GM20000 (cell line): ENCODE measurements at regions not wholly inside any gene's neighbourhood (a gene's known extent, or its start where the extent isn't known, plus 50 kb on each side); places are given as distances from the start of the nearest gene placed in this dataset.

Experiments
- DNase-seq: peaks from one replicate; pipeline ENCODE4 v3.0.0; 2012; ENCODE audit warnings: low spot score
- CTCF ChIP-seq: IDR thresholded peaks from 2 replicates; pipeline ENCODE4 v1.5.1; 2012; ENCODE audit warnings: mild to moderate bottlenecking, control low read depth; ENCODE audit errors: extremely low read depth, missing control alignments

- peak; percentile 34 for DNase-seq
- no peak for TF ChIP-seq CTCF
Measured at GRCh38 chr9:115209601-115210306, 91.8 kb upstream of the TNC start.

GRCh38 chr9:115210699-115211098 lies 92.7 kb upstream of the TNC start:
- no peak for TF ChIP-seq CTCF
- no peak for DNase-seq

GRCh38 chr9:115211413-115212124 lies 93.6 kb upstream of the TNC start:
- no peak for TF ChIP-seq CTCF
- DNase-seq = peak; percentile 26

GRCh38 chr9:115212125-115212605 lies 94.2 kb upstream of the TNC start:
- DNase-seq = no peak
- TF ChIP-seq CTCF = no peak

GRCh38 chr9:115212832-115213231 lies 94.9 kb upstream of the TNC start:
- no peak for DNase-seq
- no peak for TF ChIP-seq CTCF

DNA sequence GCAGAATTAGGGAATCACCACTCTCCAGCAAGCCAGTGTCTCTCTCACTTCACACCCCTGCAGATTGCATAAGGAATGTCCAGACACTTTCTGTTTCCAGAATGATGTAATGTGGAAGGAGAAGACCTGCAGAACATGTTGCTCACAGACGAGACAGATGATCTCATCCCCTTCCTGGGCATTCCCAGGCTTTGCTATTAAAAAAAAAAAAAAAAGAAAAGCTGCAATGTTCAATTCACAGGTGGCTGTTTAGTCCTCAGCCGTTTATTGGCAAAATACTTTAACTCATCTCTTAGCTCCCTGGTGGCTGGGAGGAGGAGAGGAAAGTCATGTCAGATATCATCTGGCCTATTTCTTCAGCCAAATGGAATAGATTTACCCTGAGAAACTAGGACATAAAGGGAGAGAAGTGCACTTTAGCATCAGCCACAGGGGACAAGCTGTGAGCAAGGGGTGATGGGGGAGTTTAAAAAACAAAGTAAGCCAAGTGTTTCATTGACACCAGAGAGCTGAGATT lies 95.9 kb upstream of the TNC start:
- no peak for TF ChIP-seq CTCF
- DNase-seq = no peak

GRCh38 chr9:115216873-115217272 lies 98.9 kb upstream of the TNC start:
- TF ChIP-seq CTCF = no peak
- DNase-seq = no peak
